Right renal cortex interstitium (tissue), 3 donors: ENCODE measurements at regions not wholly inside any gene's neighbourhood (a gene's known extent, or its start where the extent isn't known, plus 50 kb on each side); places are given as distances from the start of the nearest gene placed in this dataset.
A peak's percentile ranks its signal among the peaks of the same experiment; 100 is the strongest.

ENCODE experiments used
- DNase-seq, 3 donors: peaks; one replicate each; pipeline ENCODE4 v3.0.0-alpha.2; 2013; ENCODE audit warnings: low read depth in 3 of 3, low spot score in 2 of 3

DNA sequence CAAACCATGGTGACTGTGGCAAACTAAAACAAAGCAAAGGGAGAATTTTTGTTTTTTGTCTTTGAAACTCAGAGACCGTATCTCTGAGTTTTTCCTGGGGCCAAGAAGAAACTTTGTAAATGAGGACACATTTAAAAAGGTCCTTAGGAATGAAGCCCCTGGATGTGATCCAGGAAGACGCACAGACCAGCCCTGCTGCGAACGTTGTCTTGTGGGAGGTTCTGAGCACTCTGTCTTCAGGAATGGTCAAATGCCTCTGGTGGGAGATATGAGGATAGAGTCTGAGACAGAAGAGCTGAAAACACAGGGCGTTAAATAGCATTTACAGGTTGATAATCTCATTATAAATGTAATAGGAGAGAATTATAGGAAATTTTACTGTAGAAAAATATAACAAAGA is 893.5 kb upstream of the KLHL29 start:
- DNase-seq = no peak

DNA sequence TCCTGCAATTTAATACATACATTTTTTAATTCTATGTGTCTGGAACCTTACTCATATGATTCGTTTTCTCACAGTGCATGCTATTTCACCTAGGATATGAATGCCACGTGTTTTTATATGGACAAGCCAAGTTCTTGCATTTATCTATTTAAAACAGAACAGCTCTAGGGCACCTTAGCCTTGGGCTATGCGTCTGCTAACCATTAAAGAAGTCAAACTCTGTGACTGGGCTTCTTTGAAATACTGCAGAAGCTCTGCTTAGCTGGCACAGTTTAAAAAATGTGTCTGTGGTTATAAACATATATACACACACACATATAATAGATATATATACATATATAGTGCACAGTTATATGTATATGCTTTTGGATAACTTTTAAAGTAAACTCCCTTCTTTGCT is 890.8 kb upstream of the KLHL29 start:
- DNase-seq = no peak

DNA sequence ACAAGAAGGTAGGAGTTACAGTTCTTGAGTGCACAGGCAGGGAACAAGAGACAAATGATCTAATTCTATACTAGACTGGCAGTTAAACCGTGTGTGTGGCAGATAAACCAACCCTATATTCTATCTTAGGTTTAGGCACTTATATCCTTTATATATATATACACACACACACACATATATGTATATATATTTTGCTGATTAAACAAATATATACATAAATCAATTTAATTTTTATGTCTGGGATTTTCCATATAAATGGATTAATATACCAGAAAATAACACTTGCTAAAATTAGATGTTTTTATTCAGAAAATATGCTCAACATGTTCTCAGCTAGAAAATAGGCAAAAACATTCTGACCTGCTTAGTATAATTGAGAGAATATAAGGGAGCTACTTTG is 887.9 kb upstream of the KLHL29 start:
- no peak for DNase-seq

DNA sequence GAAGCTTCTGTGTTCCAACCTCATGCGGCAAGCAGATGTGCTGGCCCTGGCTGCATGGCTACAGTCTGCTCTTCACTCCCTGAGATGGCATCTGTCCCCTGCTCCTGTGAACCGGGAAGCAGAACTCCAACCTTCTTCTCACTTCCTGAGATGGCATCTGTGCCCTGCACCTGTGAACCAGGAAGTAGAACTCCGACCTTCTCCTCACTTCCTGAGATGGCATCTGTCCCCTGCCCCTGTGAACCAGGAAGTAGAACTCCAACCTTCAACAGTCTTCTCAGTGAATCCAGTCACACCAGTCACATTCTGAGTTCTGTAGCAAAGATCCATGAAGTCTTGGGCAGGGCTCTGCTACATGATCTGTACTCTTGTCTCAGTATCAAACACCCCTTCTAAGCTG is 887.2 kb upstream of the KLHL29 start:
- DNase-seq = no peak

DNA sequence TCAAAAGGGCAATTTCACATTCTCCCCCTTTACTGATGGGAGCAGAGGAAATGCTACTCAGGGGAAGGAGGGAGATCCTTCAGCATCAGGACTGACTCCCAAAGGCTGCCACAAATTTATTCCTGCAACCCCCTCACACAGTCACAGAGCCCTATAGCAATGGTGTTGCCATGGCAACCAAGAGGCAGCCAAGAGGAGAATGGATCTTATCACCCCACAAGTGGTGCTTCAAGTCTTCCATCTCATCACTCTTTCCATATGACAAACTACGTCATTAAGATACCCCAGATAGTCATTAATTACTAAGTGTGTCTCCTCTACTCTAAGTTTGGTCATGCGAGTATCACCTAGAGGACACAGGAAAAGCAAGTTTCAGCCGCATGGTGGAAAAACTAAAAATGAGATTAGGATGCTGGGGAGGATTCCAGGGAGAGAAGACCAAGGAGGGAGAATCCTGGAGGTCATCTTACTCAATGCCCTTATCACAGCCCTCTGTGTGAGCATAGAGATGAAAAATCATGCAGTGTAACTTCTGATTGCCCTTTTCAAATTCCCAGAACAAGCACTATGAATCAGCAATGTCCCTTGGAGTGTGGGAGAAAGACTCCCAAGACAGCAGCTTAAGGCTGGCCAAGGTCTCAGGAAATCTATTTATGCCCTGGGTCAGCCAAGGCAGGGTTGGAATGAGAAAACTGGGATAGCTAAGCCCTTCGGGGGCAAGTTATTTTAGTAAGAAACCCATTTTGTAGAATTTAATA is 885.7 kb upstream of the KLHL29 start:
- DNase-seq = no peak

DNA sequence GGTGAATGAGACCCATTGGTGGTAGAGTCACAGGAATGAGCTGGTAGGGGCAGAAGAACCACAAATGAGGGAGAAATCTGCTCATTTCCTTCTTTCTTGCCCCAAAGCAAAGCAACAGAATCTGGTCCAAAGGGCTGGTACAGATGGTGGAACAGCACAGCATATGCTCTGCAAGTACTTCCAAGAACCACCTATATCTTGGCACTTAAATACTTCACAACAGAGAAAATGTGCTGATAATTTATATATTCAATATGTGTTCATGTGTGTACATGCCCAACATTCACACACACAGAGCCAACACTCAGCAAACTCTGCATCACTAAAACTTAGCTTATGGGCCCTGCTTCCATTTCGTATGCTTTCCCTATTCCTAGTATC is 884.4 kb upstream of the KLHL29 start:
- DNase-seq = no peak

DNA sequence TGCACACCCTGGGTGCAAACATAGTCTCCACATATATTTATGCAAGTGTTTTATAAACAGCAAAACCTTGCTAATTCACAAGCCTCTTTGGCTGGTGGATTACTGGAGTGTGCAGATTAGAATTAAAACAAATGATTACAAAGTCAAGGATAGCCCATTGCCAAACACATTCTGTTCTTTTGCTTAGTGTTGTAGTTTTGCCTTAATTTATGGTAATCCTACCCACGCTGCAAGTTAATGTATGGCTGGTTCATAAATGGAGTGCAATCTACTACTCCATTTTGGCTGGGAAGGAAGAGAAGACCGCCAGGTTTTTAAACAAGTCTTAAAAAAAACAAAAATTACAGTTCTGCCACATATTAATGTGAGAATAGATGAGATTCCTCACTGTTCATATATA is 883.1 kb upstream of the KLHL29 start:
- DNase-seq = no peak

DNA sequence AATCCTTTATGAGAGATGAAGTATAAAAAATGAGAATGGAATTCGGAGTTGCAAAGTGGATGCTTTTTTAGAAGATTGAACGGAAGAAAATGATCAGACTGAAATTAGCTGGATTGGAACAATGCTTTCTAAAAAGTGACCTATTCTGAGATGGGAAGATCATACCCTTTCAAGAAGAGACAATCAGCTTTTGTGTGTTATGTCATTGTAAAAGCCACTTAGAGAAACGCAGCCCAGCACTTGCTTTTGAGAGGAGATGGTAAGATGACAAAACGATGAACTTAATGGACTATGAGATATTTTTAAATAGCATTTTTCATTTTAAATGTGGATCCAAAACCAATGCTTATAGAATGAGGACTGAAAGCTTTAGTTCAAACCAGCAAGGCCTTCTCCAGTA is 871.4 kb upstream of the KLHL29 start:
- DNase-seq = no peak

DNA sequence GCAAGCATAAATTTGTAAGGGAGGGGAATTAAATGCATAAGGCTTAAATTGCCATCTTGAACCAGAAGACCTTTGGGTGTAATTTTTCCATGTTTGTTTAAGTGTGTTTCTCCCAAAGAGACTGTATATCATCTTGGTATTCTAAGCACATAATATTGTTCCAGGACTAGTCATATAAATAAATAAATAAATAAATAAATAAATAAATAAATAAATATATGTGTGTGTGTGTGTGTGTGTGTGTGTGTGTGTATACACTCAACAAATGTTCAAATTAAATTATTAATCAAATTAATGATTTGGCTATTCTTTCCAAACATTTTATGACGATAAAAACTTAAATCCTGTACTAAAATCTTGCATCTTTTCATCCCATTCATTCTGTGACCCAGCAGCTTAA is 867.8 kb upstream of the KLHL29 start:
- DNase-seq = no peak

DNA sequence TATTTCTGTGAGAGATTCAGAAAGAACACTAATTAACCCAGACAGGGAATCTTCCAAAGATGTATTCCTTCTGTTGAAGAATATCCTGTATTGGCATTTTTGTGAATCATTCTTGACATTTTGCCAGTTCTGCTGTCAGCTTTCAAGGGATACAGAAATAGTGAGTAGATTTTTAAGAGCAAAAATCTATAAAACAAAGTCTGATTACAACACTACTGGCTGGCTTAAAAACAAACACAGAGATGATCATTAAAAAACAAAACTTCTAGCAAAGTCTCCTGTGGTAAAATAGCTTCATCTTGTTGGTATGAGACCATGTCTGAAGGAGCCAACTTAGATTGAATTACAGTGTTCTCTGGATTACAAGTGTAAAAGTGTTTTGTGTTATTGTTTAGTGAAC is 866.3 kb upstream of the KLHL29 start:
- DNase-seq = no peak

DNA sequence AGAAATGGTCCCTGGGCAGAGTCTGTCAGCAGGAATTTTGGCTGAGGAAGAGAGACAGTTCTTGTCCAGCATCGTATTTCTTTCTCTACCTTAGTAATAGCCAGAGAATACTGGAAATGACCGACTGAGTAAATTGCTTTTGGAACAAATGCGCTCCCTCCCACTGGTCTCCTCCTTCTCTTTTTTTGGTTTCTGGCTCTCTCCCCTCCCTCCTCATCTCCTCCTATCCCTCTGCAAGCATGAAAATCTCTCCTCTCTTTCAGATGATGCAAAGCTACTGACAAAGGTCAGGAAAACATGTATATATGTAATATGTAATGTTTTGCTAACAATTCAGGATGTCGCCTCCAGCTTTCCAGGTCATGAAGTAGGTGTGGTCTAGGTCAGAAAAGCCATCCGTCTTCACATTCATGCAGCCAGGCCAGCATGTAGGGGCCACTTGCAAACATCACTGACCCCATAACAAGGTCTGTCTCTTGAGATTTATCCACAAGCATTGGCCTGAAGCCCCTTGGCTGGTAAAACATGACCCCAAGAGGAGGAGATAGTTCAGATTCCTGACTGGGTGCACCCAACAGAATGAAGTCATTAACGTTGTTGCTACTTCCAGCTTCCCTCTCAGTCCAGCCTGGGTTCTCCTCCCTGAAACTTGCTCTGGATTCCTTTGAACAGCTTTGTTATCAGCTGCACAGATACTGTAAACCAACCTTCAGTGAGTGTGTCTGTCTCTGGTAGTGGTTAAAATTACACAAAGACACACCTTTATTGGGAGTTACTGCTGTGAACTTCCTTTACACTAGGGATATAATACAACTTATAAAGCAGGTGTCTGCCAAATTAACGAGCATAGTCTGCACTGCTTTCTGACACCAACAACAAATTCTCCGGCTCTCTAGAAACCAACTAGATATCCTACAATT is 864.4 kb upstream of the KLHL29 start:
- DNase-seq = no peak

DNA sequence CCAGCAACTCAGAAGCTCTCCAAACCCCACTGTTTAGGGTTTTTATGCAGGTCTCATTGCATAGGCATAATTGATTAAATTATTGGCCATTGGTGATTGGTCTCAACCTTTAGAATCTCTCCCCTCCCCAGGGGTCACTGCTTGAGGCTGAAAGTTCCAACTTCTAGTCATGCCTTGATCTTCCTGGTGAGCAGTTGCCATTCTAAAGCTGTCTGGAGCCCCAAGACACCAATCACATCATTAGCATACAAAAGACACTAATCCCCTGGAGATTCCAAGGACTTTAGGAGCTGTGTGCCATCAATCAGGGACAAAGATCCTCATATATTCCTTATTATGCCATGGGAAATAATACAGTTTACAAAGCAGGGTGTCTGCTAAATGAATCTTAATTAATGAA is 863.4 kb upstream of the KLHL29 start:
- no peak for DNase-seq

DNA sequence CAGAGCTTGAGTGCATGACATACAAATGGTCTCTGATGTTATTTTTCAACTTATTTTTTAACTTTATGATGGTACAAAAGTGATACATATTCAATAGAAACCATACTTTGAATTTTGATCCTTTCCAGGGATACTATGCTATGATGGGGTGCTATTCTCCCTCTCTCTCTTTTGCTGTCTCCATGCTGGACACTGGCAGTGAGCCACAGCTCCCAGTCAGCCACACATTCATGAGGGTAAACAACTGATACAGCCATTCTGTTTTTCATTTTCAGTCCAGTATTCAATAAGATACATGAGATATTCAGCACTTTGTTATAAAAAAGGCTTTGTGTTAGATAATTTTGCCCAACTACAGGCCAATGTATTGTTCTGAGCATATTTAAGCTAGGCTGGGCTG is 859.3 kb upstream of the KLHL29 start:
- DNase-seq = no peak

DNA sequence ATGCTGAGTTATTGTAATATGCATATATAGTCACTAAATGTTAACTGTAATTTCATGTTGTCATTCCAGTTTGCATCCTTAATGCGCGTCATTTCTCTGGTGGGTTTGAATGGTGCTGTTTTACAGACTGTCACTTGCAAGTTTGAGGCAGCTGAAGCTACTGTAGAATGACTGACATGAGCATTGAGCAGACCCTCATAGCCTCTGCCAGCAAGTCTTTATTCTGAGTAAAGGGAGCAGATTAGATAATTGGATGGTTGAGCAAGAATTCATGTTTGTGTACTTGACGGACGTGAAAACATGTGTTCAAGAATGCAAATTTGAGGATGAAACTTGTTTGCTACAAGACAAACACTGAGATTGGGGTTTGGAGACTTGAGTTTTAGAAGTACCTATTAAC is 854.8 kb upstream of the KLHL29 start:
- no peak for DNase-seq

DNA sequence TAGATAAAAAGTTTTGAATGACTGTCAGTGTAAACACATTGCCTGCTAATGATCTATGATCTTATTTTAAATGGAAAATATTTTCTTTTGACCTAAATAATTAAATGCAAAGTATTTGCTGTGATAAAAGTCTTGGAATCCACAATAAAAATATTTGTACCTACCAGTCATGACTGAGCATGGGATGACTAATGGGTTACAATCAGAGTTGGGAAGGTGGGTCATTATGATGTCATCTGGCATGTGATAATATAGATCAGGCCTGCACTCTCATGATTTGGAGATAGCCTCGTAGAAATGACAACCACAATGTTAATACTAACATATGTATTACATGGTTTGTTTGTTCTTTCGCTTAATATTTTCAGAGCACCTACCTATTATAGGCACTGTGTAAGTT is 848.8 kb upstream of the KLHL29 start:
- DNase-seq = no peak

DNA sequence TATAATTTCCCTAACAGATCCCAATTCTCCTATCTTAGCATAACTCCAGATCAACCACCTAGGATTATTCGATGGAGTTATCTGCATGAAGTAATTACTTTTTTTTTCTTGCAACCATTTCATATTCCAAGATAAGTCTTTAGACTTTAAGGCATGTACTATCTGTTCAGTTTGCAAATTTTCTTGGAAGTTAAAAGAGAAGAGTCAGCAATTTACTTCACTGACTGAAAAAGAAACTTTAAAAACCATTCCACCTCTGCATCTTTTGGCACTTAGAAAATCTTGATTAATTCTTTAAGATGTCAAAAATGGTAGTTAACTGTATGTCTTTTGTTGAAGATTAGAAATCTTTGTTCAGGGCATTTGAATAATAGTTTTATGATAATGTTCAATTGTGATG is 830.5 kb upstream of the KLHL29 start:
- no peak for DNase-seq

DNA sequence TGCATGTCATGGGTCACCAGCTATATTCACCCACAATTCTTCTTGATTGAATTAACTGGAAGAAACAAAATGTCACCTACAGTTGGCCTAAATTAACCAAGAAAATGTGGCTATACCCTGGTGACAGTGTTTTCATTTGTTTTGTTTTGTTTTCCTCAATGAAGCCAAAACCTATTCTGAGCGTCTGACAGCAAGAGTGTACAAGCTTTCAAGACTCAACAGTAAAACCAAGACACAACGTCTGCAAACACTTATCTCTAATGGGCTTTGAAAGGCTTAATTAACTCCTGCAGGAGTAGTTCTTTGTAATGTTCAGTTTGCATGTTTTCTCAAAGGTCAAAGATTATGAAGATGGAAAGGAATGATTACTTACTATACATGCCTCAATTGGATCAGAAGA is 827.6 kb upstream of the KLHL29 start:
- no peak for DNase-seq

DNA sequence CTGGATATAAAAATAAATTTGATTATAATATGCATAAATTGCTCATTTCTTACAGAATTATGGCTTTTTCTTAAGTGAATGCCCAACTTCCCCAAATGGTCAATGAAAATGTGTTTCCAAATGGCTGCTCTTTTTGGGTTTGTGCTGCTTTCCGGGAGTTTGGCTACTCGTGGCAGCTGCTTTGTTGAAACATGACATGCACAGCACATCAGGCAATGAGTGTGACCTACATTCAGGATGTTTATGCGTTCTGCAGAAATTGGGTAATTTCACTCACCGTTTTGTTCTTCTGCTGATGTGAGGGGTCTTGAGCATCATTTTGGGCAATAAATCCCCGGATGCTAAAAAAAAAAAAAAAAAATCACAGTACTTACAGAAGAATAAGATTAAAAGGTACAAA is 825.0 kb upstream of the KLHL29 start:
- peak in 1 of 3 donors; percentile 1 for DNase-seq

DNA sequence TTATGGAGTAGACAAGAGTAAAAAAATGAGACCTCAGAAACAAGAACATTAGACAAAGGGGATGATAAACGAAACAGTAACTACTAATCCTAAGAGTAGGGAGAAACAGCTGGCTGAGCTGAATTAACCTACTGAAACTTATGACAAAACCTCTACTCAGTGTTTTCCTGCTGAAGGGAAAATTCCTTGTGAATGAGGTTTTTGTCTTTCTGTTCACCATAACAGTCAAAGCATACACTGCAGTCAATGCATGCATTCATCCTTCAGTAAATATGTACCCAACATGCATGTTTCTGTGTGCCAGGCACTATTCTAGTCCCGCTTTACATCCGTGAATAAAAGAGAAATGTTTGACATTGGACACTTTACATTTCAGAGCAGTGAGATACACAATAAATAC is 805.6 kb upstream of the KLHL29 start:
- no peak for DNase-seq

DNA sequence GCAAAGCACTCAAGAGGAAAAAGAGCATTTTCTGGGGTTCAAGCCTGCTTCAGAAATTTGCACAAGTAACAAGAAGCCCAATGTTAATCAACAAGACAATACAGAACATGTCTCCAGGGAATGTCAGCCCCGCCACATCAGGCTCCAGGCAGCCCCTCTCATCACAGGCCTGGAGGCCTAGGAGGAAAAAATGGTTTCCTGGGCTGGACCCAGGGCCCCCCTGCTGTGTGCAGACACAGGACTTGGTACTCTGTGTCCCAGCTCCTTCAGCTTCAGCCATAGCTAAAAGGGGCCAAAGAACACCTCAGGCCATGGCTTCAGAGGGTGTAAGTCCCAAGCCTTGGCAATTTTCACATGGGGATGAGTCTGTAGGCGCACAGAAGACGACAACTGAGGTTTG is 802.9 kb upstream of the KLHL29 start:
- DNase-seq = no peak

DNA sequence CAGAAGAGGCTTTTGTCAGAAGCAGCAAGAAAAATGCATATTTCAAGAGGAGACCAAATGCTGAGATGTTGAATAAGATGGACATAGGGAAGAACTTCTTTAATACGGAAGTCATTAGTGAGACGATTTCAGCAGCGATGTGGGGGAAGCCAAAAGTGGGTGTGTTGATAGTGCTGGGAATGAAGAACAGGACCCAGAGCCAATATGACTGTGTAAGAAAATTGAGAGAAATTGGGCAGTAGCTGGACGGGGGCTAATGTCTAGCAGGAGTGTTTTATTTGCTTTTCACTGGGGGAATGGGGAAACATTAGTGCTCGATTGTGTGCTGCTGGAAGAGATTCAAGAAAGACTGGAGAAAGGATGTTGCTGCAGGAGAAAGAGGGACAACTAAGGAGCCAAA is 788.7 kb upstream of the KLHL29 start:
- no peak for DNase-seq

DNA sequence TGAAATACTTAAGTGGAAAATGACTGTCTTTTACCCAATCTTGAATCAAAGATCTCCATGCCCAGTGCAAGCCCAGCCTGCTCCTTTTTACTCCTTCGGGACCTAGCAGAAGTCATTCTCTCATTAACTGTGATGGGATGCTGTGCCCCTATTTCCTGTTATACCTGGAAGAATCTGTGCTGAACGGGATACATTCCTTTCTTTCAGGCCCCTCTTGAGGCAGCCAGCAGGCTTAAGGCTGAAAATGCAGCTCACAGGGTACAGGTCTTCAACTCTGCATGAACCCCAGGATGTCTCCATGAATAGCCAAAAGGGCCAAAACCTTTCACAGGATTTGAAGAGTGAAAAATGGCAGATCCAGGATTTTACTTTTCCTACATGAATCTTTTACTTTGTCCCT is 784.8 kb upstream of the KLHL29 start:
- no peak for DNase-seq
